ENCODE measurements at regions not wholly inside any gene's neighbourhood (a gene's known extent, or its start where the extent isn't known, plus 50 kb on each side); places are given as distances from the start of the nearest gene placed in this dataset.

DNA sequence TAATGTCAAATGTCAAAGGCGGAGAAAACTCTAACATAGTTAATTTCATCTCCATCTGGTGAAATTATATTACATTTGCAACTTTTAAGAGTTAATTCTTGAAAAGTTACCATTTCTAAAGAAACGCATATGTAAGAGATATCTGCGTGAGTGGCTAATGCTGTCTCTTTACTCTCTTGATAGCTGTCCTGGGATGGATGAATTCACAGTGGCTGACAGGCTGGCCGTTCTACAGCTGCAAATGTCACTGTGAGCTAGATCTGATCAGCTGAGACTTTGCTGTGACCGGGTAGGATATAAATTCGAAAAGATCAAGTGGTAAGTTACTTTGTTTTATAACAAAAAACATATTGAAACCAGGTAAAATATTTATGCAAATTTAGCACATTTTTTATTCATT lies 557.1 kb upstream of the DDX18 start:
- TF ChIP-seq, protein P1, sequence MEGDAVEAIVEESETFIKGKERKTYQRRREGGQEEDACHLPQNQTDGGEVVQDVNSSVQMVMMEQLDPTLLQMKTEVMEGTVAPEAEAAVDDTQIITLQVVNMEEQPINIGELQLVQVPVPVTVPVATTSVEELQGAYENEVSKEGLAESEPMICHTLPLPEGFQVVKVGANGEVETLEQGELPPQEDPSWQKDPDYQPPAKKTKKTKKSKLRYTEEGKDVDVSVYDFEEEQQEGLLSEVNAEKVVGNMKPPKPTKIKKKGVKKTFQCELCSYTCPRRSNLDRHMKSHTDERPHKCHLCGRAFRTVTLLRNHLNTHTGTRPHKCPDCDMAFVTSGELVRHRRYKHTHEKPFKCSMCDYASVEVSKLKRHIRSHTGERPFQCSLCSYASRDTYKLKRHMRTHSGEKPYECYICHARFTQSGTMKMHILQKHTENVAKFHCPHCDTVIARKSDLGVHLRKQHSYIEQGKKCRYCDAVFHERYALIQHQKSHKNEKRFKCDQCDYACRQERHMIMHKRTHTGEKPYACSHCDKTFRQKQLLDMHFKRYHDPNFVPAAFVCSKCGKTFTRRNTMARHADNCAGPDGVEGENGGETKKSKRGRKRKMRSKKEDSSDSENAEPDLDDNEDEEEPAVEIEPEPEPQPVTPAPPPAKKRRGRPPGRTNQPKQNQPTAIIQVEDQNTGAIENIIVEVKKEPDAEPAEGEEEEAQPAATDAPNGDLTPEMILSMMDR (IDR thresholded peaks at IDR 0.05; ENCODE audit: low read depth, low read length, missing input control), result no peak
- TF ChIP-seq SP1 (IDR thresholded peaks at IDR 0.05), result no peak
- TF ChIP-seq, protein P2, sequence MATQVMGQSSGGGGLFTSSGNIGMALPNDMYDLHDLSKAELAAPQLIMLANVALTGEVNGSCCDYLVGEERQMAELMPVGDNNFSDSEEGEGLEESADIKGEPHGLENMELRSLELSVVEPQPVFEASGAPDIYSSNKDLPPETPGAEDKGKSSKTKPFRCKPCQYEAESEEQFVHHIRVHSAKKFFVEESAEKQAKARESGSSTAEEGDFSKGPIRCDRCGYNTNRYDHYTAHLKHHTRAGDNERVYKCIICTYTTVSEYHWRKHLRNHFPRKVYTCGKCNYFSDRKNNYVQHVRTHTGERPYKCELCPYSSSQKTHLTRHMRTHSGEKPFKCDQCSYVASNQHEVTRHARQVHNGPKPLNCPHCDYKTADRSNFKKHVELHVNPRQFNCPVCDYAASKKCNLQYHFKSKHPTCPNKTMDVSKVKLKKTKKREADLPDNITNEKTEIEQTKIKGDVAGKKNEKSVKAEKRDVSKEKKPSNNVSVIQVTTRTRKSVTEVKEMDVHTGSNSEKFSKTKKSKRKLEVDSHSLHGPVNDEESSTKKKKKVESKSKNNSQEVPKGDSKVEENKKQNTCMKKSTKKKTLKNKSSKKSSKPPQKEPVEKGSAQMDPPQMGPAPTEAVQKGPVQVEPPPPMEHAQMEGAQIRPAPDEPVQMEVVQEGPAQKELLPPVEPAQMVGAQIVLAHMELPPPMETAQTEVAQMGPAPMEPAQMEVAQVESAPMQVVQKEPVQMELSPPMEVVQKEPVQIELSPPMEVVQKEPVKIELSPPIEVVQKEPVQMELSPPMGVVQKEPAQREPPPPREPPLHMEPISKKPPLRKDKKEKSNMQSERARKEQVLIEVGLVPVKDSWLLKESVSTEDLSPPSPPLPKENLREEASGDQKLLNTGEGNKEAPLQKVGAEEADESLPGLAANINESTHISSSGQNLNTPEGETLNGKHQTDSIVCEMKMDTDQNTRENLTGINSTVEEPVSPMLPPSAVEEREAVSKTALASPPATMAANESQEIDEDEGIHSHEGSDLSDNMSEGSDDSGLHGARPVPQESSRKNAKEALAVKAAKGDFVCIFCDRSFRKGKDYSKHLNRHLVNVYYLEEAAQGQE (IDR thresholded peaks at IDR 0.05), result no peak
- TF ChIP-seq, protein P3, sequence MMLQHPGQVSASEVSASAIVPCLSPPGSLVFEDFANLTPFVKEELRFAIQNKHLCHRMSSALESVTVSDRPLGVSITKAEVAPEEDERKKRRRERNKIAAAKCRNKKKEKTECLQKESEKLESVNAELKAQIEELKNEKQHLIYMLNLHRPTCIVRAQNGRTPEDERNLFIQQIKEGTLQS (IDR thresholded peaks at IDR 0.05), result no peak
- TF ChIP-seq, protein P4, sequence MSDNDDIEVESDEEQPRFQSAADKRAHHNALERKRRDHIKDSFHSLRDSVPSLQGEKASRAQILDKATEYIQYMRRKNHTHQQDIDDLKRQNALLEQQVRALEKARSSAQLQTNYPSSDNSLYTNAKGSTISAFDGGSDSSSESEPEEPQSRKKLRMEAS (IDR thresholded peaks at IDR 0.05), result no peak
- no peak for TF ChIP-seq GABPA (IDR thresholded peaks at IDR 0.05 in 1 of 2, conservative IDR thresholded peaks at IDR 0.05 in 1 of 2)

All from liver (tissue), 3 donors.